NCI-H226 (cell line): ENCODE measurements at regions not wholly inside any gene's neighbourhood (a gene's known extent, or its start where the extent isn't known, plus 50 kb on each side); places are given as distances from the start of the nearest gene placed in this dataset.

Source experiments
- DNase-seq: peaks from one replicate; pipeline ENCODE4 v3.0.0-alpha.2; 2015

DNA sequence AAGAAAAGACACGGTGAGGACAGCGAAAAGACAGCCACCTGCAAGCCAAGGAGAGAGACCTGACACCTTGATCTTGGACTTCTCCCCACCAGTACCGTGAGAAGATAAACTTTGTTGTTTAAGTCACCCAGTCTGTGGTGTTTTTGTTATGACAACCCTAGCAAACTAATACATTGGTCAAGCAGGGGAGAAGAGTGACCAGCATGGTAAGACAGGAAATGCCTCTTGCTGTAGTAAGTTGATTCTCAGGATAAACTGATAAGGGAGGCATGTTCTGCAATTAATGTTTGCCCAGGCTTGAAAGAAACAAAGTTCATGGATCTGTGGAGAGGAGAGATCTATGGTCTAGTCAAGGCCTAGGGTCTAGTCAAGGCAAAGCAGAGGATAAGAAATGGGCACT, 801.2 kb downstream of the MAT2B start:
- DNase-seq = peak; percentile 59

DNA sequence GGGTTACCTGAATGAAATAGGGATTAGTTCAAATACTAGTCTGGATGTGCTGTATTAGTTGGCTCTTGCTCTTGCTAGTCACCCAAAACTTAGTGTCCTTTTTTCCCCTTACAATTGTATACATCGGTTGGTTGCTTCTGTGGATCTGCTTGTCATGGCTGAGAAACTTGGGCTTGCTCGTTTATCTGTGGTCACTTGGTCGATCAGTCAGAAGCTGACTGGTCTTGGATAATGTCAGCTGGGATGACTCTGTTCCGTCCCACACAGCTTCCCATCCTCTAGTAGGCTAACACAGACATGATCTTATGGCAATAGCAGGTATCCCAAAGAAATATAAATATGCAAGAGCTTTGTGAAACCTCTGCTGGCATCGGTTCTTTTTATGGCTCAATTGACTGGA, 807.4 kb downstream of the MAT2B start:
- no peak for DNase-seq

DNA sequence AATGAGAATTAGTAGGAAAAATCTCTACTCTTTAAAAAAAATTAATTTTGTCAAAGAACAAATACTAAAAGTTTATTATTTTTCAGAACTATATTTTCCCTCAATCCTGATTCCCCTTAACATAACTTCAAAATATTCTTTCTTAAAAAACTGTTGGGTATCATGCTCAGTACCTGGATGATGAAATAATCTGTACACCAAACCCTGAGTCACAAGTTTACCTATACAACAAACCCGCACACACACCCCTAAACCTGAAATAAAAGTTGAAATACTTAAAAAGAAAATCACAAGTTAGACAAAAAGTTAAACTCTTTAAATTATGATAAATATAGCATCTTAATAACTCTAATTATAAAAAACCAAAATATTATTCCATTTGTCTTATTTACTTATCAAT, 812.3 kb downstream of the MAT2B start:
- no peak for DNase-seq

DNA sequence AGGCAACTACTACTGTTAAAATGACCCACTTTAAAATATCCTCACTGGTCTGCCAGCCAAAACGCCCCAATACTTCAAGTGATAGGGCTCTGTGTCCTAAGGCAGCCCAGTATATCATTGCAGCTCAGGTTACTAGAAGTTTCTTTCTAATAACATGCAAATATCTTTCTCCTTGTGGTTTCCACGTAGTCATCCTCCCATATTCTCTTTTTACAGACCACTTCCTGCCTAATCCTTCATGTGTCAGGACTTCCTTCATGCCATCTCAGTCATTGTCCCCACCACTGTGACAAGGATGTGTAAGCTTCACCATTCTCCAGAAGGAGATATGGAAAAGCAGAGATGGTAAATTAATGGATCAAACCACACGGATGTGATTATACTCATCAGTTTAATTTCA, 813.7 kb downstream of the MAT2B start:
- no peak for DNase-seq

DNA sequence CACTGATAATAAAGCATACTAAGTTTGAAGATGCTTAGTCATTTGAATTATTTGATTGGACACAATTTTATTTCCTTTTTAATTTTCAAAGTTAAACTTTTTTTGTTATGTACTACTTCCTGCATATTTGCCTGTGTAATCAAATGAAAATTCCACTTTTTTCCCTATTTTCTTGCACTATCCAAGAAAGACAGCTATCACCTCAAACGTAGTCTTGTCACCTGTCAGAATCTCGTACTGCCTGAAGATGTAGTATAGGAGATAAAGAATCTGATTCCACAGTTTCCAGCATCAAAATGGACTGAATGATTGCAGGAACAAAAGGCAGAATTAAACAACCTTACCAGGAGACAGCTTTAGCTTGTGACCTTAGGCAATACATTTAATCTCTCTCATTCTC, 818.8 kb downstream of the MAT2B start:
- DNase-seq = no peak

DNA sequence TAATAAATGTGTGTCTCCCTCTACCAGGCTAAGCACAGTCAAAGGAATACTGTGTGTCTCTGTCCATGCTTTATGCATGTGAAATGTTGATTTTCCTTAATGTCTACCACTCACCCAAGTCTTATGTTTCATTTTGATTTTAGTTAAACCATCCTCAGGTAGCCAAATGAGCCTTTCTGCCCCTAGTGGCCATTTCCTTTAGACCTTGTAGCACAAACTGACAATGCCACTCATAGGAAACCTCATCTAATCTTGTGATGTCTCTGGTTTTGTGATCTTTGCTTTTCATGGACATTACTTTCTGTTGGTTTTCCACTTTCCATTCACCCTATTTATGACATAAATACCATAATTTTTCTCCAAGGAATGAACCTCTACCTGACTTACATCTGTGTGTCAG, 820.8 kb downstream of the MAT2B start:
- DNase-seq = no peak

DNA sequence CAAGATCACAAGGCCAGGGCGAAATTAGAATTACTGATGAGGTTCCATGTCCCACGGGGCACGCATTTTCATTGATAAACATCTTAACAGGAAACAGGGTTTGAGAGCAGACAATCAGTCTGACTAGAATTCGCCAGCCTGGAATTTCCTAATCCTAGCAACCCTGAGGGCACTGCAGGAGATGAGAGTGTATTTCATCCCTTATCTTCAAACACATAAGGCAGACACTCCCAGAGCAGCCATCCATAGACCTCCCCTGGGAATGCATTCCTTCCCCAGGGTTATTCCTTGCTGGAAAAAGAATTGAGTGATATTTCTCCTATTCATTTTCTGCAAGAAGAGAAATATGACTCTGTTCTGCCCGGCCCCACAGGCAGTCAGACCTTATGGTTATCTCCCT, 821.7 kb downstream of the MAT2B start:
- DNase-seq = peak; percentile 16

DNA sequence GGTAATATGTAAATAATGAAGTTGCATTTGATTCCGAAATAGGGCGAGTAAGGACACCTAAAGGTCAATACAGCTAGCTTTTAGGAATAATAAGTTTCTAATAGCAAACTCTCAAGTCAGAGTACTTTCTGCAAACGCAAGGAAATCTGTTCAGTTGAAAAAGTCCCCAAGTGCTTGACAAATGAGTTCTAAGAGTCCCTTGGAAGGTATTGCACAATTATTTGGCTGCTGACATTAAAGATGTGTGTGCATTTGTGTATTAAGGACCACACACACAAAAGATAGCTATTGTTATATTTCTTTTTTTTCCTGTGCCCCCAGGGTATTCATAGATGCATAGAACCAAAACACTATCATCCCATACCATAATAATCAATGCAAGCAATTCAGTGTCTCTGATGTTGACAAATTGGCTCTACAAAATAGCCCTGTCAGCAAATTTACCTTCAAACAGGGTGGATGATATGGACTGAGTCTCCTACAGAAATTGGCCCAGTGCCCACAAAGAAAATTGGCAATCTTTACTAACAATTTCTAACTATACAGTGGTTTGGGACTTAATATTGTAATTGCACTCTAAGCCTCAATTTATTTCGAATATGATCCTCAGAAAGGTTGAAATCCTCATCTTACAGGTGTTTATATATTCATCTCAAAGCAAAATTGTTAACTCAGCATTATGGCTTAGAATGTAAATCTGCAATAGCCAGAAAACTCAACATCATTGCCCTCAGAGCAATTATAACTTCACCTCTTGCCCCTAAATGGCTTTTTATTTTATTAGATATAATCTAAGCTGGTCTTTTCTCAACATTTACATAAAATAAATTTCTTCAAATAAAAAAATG, 827.2 kb downstream of the MAT2B start:
- DNase-seq = no peak

DNA sequence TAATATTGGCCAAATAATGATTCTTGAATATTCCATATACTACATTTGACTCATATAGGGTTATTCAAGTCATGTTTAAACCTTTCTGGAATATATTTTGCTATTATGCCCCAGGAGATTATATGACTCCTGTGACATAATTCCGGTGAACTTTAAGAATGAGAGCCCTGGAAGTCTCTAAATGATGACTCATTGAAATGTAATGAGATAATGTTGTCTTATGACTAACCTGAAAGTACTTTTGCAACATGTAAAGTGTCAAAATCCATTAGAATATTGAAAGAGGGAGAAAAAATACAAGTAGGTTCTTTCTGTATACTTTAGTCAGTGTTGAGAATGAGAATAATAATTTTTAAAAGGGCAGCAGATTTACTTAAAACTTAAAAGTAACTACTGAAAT, 830.4 kb downstream of the MAT2B start:
- DNase-seq = peak; percentile 87

DNA sequence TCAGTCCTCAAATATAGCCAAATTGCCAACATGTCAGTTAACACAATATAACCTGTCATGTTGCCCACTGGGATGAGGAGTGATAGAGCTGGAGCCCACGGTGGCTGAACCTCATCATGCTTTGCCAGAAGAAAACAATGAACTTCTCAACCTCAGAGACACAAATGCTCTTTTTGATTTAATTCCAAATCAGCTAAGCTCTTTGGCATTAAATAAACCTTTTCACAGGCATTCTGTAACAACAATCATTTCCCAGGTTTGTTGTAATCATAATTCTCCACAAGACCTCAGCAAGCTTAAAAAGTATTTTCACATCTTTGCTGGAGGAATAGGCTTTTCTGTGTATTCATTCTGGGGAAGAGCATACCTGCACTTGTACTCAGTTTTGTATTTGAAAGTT, 830.9 kb downstream of the MAT2B start:
- no peak for DNase-seq

DNA sequence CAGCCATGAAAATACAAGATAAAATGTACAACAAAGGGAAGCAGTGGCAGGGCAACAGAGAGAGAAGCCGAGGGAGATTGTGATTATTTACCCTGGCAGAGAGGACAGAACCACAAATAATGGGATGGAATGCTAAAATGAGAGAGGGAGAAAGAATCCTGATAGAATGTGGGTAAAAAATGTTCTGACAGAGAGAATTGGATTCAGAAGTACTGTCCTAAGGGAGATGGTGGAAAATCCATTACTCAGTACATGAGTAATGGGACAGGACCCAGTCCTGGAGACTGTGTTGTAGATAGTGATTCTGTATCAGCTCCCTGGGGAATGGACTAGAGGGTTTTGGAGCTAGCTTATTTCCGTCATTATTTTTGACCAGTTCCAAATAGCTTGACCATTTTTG, 831.5 kb downstream of the MAT2B start:
- peak; percentile 88 for DNase-seq

DNA sequence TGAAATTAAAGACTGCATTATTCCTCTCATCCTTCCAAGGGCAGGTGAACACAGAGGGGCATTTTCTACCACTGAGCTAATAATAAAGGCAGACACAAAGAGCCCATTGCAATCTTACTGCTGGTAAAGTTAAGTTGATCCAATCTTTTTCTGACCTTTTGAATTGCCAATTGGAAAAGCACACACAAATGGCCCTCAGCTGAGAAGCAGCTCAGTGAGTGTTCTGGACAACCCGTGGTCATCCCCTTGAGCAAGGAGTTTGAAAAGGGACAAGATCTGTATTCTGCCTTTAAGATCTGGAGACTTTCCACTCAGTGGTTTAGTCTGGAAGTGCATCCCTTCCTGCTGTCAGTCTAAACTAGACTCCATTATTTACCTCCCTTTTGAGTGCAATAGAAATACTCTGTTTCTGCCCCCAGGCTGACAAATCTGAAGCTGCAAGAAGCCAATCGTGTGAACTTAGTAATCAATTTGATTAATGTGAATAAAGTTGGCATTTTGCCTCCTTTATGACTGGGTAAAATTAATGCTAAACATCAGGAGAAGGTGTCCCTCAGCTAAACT, 835.7 kb downstream of the MAT2B start:
- peak; percentile 9 for DNase-seq

DNA sequence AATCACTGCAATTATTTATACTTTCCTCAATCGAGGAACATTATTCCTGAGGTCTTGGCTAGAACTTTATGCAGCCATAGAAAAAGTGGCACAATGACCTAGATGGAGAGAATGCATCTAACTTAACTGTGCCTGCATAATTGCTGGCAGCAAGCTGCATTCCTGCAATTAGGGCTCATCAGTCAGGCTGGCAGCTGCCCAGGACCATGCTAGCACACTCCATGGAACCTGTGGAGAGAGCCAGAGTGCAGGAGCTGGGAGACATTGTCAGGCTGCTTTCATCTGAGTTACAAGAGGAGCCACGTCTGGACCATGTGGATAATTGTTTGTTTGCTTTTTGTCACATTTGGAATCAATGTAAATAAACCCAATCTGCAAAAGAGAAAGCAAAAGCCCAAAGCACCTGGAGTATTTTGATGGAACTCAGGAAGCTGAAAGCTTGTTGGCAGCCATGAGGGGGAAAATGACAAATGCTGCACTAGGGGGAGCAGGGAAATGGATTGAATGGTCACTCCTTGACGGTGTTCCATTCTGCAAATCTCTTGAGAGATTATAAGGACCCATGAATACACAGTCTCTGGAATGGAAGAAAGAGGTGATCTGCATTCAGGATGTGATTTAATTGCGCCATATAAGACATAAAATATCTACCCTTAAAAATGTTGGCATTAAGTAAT, 839.9 kb downstream of the MAT2B start:
- peak; percentile 33 for DNase-seq

DNA sequence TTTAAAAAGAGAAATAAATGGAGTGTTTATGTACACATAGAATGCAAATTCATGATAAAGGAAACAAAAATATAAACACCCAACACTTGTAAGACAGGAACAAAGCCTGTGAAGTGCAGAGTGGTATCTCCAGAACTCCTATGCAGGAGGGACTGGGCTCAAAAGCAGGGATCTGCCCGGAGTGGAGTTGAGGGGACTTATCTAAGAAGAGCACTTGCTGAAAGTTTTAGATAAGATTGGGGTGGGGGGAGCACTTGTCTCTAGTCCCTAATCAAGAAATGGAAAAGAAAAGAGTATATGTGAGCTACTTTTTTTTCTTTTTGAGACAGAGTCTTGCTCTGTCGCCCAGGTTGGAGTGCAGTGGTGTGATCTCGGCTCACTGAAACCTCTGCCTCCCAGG, 840.4 kb downstream of the MAT2B start:
- no peak for DNase-seq

DNA sequence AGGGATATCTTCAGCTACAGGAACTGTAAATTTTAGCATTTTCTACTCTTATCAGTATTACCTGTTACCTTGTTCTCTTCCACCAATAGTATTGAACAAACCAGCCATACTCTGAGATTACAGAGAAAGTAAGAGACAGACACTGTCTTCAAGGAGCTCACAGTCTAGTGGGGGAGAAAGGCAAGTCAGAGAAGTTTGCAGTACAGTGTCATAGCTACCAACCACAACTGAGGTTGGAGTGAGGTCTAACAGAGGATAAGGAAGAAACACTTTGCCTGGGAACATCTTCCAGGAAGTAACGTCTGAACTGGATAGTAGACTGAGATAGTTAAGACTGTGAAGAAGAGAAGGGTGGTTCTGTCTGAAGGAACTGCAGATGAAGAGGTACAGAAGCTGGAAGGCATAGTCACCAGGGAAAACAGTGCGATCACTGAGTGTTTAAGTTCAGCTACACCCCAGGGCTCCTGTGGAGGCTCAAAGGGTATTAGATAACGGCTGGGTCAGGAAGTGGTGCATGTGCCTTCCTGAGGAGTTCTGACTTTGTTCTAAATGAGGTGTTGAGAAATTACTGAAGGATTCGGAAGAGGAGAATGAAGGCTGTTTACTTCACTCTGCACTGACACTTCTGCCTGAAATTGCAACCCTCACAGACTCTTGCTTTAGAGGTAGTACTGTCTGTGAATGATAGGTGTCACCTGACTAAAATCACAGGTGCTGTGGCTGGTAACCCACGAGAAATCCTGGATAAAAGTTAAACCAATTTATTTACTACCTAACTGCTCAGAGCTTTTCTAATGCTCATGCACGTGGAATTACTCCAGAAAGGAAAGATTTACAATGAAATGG, 841.6 kb downstream of the MAT2B start:
- no peak for DNase-seq

DNA sequence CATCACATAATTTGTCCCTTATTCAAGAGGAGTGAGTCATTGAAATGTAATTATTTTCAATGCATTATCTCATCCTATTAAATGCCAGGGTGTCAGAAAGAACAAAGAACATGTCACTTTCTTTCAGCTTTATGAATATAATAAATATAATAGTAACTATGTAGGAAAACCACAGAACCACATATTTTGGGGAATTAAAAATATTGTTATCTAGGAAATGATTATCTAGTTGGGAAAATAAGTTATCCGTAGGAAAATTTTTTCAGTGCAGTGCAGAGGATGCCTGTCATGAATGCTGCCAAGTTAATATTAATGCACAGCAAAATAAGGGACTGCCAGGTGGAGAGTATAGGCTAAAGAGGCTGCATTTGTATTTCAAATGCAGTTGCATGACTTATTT, 844.8 kb downstream of the MAT2B start:
- DNase-seq = no peak

DNA sequence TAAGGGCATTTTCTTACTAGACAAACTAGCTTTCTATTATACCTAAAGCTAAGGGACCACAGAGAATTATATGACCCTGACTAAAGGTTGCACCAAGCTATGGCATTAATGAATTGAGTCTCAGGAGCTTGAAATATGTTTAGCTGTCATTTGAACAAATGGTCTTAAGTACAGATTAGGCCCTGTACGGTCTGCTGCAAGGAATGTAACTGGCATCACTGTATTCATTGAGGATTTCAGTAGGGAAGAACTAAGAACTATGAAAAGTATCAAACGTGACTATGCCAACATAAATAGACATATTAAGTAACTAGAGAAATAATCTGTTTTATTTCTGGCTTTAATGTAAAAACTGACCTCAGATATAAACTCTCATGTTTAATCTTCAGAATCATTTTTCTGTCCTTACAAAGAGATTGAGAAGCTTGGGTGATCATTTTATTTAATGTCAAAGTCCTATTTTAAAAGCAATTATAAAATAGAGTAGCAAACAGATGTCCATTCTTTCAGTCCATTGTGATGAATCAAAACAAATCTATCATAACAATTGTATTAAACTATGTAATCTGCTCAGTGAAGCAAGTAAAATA, 845.9 kb downstream of the MAT2B start:
- no peak for DNase-seq

DNA sequence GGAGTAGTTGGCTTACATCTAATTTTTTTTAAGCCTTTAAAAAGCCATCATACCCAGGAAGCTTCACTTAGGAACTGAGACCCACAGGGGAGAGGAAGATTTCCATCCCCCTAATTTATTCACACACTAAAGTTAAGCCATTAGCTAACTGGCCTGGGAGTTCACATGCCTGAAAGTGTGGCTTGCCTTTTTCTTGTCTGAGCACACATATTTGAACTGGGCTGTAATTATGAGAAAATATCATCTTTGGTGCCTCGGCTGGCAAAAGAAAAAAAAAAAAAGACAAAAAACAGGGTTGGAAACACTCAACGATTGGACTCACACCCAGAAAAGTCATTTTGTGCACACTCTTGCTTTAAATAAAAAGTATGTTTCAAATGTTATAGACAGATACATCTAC, 847.3 kb downstream of the MAT2B start:
- no peak for DNase-seq

DNA sequence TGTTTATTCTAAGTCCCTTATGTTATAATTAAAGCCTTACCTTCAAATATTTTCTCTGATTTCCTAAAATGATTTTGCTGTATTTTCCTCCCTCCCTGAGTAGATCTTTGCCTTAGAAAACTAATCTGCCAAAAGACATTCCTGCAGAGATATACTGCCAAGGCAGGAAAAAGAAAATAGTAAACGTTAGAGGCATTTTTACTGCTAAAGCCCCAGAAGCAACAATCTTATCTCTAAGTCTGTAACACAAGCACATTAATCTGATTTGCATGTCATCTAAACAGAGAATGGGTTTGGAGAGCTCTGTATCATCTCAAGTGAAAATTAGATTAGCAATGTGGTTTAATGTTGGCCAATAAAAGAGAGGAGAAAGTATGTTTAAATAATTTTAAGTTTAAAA, 847.7 kb downstream of the MAT2B start:
- peak; percentile 83 for DNase-seq

DNA sequence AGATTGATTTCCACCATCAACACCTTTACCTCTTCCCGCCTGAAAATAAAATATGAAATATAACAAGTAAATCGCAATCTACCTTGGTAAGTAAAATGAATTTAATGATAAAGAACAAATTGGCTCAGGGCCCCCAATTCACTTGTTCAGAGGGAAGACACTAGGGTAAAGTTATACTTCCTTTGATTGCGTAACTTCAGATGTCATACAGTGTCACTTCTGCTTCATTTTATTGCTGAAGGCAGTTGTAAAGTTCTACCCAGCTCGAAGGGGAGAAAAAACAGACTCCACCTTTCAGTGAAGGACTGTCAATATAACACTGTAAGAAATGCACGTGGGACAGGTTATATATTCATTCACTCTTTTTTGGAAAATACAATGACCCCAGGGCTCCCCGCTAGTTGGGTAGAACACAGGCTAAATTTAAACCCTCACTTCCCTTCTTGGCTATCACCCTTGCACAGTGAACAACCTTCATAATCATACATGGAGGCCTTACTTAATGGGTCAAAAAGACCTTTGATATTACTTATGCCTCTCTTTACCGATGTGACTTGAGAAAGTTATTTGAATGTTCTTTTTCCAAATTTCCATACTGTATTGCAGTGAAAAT, 848.8 kb downstream of the MAT2B start:
- DNase-seq = no peak

DNA sequence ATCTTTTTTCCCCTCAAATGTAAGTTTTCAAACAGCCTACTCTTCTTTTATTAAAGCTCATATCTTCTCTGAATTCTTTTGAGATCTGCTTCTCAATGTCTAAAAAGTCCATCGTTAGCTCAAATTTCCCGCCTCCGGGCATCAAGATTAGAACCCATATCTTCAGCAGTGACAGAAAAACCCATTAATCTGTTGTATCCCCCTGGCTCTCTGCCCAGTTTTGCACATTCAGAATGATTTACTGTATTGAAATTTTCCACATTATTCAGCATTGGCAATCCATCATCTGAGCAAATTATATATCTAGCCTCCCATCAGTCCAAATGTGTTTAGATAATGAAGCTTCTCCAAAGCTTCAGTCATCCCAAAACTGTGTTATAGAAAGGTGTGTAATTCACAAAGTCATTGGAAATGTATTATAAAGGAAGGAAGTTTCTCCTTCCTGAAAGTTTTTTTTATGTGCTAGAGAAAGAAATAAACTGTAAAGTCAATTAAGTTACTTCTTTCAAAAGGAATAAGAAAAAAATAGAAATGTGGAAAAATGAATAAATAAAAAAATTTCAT, 849.9 kb downstream of the MAT2B start:
- peak; percentile 72 for DNase-seq

DNA sequence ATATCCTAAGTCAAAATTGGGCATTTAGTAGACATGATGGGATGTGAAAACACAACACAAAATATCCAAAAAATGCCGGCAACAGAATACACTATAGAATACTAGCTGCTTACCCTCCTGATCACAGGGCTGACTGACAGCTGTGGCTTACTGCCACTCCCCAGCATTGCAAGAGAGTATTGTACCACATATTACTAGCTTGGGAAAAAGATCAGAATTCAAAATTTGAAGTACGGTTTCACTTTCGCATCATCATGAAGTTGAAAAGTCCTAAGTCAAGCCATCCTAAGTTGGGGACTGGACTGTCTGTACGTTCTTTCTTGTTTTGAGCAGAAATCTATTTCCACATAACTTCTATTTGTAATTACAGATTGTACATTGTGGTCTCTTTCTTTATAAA, 851.4 kb downstream of the MAT2B start:
- DNase-seq = no peak
